ENCODE measurements at regions not wholly inside any gene's neighbourhood (a gene's known extent, or its start where the extent isn't known, plus 50 kb on each side); places are given as distances from the start of the nearest gene placed in this dataset.

DNA sequence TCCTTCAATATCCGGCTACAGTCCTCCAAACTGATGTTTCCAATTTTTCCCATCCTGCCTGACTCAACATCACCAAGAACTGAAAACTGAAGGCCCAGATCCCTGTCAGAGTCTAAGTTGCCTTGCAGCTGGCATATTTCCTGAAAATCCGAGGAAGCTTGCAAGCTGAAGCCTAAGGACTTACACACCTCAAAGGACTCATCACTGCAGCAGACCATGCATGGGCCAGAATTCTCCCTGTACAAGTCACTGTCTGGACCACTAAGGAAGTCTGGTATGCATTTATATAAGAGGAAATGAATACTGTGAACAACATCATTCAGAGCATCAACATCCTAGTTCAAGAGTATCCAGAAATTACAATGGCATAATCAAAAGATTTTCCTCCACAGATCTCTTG lies 548.8 kb upstream of the MDFIC2 start:
- Histone ChIP-seq H3K9me3 (ENCODE audit: control insufficient read depth in 4 of 4, low read length in 3 of 4) (peaks cover 0 to 5% (median 1%) of the 10 kb centered on the region in 4 donors), H3K36me3 (ENCODE audit: control insufficient read depth in 4 of 4, insufficient read depth in 3 of 4, low read depth in 1 of 4, low read length in 3 of 4) (no peaks in the 10 kb centered on the region), H3K4me1 (ENCODE audit: control insufficient read depth in 4 of 4, insufficient read depth in 4 of 4, low read length in 3 of 4) (no peaks in the 10 kb centered on the region), H3K4me3 (ENCODE audit: low read depth in 1 of 3, low read length in 3 of 3) (no peak overlapping the region), H3K9ac (ENCODE audit: low read depth in 1 of 2, low read length in 2 of 2) (no peak overlapping the region), H3K27me3 (ENCODE audit: control insufficient read depth in 4 of 4, insufficient read depth in 4 of 4, low read length in 3 of 4) (peaks cover 0 to 4% (median 0%) of the 10 kb centered on the region in 4 donors), H3K27ac (ENCODE audit: low read depth in 1 of 2, low read length in 2 of 2) (no peak overlapping the region)
- WGBS, result 83% methylated on average over 2 of the region's 2 CpGs
- TF ChIP-seq FOXA1 (IDR thresholded peaks at IDR 0.05), result no peak
- TF ChIP-seq HNF4A (conservative IDR thresholded peaks at IDR 0.05), result no peak
- no peak for TF ChIP-seq TAF1 (conservative IDR thresholded peaks at IDR 0.05)
- DNase-seq (ENCODE audit: low spot score), result no peak

DNA sequence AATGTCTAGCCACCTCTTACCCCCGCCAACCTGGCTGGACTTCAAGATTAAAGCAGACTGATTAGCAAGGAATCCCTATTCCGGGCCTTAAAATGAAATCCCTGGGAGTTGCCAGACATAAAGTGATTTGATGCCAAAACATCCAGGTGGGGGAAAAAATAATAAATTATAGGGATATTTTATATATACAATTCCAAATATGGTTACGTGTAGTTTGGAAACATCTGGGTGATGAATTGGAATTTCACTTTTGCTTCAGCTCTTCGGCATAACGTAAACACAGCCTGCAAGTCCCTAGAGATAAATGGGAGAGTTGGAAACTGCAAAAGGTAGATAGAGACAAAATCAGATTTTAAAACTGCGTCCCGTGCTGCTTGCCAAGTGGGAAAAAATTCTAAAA lies 545.5 kb upstream of the MDFIC2 start:
- H3K27ac ChIP-seq (ENCODE audit: low read depth in 1 of 2, low read length in 2 of 2), result no peak overlapping the region
- no peaks in the 10 kb centered on the region for H3K27me3 ChIP-seq (ENCODE audit: control insufficient read depth in 4 of 4, insufficient read depth in 4 of 4, low read length in 3 of 4)
- H3K36me3 ChIP-seq (ENCODE audit: control insufficient read depth in 4 of 4, insufficient read depth in 3 of 4, low read depth in 1 of 4, low read length in 3 of 4), result no peaks in the 10 kb centered on the region
- H3K9ac ChIP-seq (ENCODE audit: low read depth in 1 of 2, low read length in 2 of 2), result no peak overlapping the region
- WGBS, result 81% methylated on average over 7 of the region's 7 CpGs
- H3K9me3 ChIP-seq (ENCODE audit: control insufficient read depth in 4 of 4, low read length in 3 of 4), result no peaks in the 10 kb centered on the region
- TF ChIP-seq RAD21 (IDR thresholded peaks at IDR 0.05), result no peak
- TF ChIP-seq HNF4G (IDR thresholded peaks at IDR 0.05), result no peak
- no peak for TF ChIP-seq SP1 (IDR thresholded peaks at IDR 0.05)
- TF ChIP-seq, protein P1, sequence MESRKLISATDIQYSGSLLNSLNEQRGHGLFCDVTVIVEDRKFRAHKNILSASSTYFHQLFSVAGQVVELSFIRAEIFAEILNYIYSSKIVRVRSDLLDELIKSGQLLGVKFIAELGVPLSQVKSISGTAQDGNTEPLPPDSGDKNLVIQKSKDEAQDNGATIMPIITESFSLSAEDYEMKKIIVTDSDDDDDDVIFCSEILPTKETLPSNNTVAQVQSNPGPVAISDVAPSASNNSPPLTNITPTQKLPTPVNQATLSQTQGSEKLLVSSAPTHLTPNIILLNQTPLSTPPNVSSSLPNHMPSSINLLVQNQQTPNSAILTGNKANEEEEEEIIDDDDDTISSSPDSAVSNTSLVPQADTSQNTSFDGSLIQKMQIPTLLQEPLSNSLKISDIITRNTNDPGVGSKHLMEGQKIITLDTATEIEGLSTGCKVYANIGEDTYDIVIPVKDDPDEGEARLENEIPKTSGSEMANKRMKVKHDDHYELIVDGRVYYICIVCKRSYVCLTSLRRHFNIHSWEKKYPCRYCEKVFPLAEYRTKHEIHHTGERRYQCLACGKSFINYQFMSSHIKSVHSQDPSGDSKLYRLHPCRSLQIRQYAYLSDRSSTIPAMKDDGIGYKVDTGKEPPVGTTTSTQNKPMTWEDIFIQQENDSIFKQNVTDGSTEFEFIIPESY (IDR thresholded peaks at IDR 0.05), result no peak
- TF ChIP-seq YY1 (IDR thresholded peaks at IDR 0.05), result no peak
- TF ChIP-seq EGR1 (IDR thresholded peaks at IDR 0.05; ENCODE audit: low read depth in 2 of 2), result no peak
- no peak for TF ChIP-seq NR2F2 (IDR thresholded peaks at IDR 0.05)
- DNase-seq (ENCODE audit: low spot score), result no peak
- no peaks in the 10 kb centered on the region for H3K4me1 ChIP-seq (ENCODE audit: control insufficient read depth in 4 of 4, insufficient read depth in 4 of 4, low read length in 3 of 4)
- H3K4me3 ChIP-seq (ENCODE audit: low read depth in 1 of 3, low read length in 3 of 3), result no peak overlapping the region

- H3K27me3 ChIP-seq (ENCODE audit: control insufficient read depth in 4 of 4, insufficient read depth in 4 of 4, low read length in 3 of 4), result no peaks in the 10 kb centered on the region
- DNase-seq (ENCODE audit: low spot score), result no peak
- H3K27ac ChIP-seq (ENCODE audit: low read depth in 1 of 2, low read length in 2 of 2), result no peak overlapping the region
- no peak overlapping the region for H3K4me3 ChIP-seq (ENCODE audit: low read depth in 1 of 3, low read length in 3 of 3)
- H3K36me3 ChIP-seq (ENCODE audit: control insufficient read depth in 4 of 4, insufficient read depth in 3 of 4, low read depth in 1 of 4, low read length in 3 of 4), result no peaks in the 10 kb centered on the region
- H3K9ac ChIP-seq (ENCODE audit: low read depth in 1 of 2, low read length in 2 of 2), result no peak overlapping the region
- H3K4me1 ChIP-seq (ENCODE audit: control insufficient read depth in 4 of 4, insufficient read depth in 4 of 4, low read length in 3 of 4), result no peaks in the 10 kb centered on the region
- no peaks in the 10 kb centered on the region for H3K9me3 ChIP-seq (ENCODE audit: control insufficient read depth in 4 of 4, low read length in 3 of 4)
- WGBS, result 87% methylated on average over 7 of the region's 7 CpGs
- TF ChIP-seq EGR1 (IDR thresholded peaks at IDR 0.05; ENCODE audit: low read depth in 2 of 2) (no peak), RAD21 (IDR thresholded peaks at IDR 0.05) (no peak), GABPA (IDR thresholded peaks at IDR 0.05 in 1 of 2, conservative IDR thresholded peaks at IDR 0.05 in 1 of 2) (no peak), FOXA1 (IDR thresholded peaks at IDR 0.05) (no peak), JUND (IDR thresholded peaks at IDR 0.05) (no peak), NR2F2 (IDR thresholded peaks at IDR 0.05) (no peak), CTCF (IDR thresholded peaks at IDR 0.05; ENCODE audit: low read depth, low read length, missing input control) (no peak), HNF4A (conservative IDR thresholded peaks at IDR 0.05) (no peak), TAF1 (conservative IDR thresholded peaks at IDR 0.05) (no peak), FOXA2 (IDR thresholded peaks at IDR 0.05) (no peak), REST (IDR thresholded peaks at IDR 0.05) (no peak), SP1 (IDR thresholded peaks at IDR 0.05) (no peak), HNF4G (IDR thresholded peaks at IDR 0.05) (no peak), RXRA (IDR thresholded peaks at IDR 0.05) (no peak), YY1 (IDR thresholded peaks at IDR 0.05) (no peak)
- TF ChIP-seq, protein P2, sequence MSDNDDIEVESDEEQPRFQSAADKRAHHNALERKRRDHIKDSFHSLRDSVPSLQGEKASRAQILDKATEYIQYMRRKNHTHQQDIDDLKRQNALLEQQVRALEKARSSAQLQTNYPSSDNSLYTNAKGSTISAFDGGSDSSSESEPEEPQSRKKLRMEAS (IDR thresholded peaks at IDR 0.05), result no peak
- TF ChIP-seq, protein P3, sequence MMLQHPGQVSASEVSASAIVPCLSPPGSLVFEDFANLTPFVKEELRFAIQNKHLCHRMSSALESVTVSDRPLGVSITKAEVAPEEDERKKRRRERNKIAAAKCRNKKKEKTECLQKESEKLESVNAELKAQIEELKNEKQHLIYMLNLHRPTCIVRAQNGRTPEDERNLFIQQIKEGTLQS (IDR thresholded peaks at IDR 0.05), result no peak
Observed at GRCh38 chr3:70856414-70857162, 544.1 kb upstream of the MDFIC2 start.

All from liver (tissue), 8 donors.